ENCODE measurements at regions not wholly inside any gene's neighbourhood (a gene's known extent, or its start where the extent isn't known, plus 50 kb on each side); places are given as distances from the start of the nearest gene placed in this dataset.

DNA sequence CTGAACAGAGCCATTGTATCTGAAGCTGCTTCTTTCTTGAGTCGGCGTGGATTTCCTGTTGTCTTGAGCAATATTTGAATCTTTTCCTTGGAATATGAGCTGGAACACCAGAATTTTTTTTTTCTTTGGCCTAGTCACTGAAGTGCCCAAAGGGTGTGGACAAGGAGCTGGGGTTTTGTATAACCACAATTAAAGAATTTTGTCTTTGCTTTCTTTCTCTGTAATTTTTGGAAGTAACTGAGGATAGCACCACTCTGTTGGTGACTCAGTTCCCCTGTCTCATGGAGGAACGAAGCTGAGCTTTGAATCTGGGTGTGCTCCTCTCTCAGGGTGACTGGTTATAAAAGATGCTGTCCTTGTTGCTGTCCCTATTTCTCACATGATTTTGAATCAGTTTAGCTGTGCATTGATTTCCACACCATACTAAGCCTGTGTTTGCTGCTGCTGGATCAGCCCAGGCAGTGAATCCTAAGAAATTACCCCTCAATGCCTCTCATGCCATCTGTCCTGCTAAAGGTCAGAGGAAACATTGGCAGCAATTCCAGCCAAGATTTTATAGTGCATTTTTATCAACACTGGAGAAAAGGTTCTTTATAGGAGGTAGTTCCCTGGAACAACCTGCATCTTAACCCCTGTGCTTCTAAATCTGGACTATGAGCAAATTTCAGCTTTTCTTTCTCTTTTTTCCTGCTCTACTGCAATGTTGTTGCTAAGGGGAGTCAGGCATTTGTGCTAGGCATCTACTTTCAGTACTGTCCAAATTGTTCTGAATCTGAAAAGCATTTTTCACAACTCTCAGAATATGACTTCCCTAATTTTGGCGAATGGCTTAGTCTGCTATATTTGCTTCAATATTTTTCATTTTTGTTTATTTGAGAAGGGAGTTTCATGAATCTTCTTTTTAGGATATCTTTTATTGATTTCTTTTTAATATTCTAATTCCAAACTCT lies 540.8 kb downstream of the SOX6 start:
- DNase-seq (ENCODE audit: low spot score), result no peak

GRCh38 chr11:15816260-15816871 lies 540.0 kb downstream of the SOX6 start:
- DNase-seq (ENCODE audit: low spot score), result no peak

- no peak for DNase-seq (ENCODE audit: low spot score)
Observed at GRCh38 chr11:15817001-15817400, 539.3 kb downstream of the SOX6 start.

DNA sequence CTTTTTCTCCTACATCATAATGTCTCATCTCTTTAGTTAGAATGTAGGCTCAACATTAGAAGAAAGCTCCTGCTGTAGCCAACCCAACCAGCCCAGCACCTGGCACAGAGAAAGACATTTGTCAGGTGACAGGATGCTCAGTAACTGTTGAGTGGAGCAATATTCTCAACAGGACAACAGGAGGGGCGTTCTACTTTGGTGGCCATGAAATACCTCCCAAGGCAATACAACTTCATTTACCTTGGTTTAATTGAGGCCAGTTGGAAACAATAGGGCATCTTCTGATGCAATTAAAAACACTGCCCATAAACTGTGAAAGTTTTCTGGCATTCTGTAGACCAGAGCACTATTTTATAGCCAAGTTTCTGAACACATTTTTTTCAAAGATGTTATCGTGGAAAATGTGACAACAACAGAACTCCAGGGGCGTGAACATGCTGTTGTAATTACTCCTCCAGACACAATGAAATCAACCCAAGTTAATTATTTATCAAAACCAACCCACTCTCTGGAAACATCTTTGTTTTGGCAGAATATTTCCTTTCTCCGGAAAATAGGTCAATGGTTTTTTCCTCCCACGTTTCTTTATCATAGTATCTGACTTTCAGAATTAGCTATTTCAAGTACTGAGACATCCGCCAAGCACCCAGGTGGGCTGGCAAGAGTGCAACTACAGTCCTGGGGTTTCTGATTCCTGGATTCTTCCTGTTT lies 538.1 kb downstream of the SOX6 start:
- no peak for DNase-seq (ENCODE audit: low spot score)

DNA sequence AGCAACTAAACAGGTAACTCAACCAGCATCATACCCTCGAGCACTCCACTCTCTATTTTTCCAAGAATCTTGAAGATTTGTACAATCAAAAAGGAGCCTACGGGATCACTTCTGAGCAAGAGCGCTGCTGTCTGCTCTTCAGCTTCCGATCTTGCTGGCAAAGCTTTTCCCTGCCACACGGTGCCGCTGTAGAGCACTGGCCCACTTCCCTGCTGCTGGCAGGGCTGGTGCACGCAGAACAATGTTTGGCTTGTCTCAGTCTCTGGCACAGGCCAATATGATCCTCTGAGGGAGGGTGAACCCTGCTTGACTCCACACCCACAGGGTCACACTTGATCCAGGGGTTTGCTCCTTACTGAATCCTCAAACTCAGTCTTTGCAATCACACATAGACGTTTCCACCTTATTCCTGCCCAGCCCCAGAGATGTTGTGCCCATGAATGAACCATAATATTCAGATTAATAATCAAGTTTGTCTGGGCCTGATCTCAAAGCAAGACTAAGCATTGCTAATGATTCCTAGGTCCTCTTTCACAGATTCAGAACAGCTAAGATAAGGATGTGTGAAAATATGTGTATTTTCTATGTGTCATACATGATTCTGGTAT lies 536.6 kb downstream of the SOX6 start:
- DNase-seq (ENCODE audit: low spot score), result peak; percentile 2

DNA sequence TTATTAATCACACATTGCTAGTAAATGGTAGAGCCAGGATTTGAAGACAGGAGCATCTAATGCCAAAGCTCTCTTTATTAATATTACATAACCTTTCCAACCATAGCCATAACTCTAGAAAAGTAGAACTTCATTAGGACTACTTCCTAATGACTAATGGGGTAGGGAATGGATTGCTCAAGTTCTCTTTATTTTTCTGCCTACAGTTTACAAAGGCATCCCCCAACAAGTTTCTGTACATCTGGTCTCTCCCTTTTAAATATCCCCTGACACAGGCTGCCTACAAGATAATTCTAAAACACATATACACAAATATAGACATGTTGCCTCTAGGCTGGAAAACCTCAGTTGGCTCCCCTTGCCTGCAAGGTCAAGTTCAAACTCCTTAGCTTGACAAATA lies 534.9 kb downstream of the SOX6 start:
- no peak for DNase-seq (ENCODE audit: low spot score)

DNA sequence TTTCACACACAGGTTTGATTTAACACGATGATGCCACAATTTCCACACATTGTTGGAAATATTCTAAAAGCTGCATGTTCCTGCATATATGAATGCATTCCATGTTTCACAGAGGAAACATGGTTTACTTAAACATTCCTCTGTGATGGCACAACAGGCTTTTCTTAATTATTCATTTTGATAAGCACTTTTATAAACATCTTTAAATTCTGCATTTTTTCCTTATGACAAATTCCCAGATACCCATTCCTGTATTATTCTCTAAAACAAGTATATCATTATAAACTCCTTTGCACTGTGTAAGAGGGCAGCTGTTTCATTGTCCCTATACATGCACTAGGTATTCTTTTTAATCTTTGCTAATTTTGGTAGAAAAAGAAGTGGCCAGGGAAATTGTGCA lies 532.3 kb downstream of the SOX6 start:
- no peak for DNase-seq (ENCODE audit: low spot score)

DNA sequence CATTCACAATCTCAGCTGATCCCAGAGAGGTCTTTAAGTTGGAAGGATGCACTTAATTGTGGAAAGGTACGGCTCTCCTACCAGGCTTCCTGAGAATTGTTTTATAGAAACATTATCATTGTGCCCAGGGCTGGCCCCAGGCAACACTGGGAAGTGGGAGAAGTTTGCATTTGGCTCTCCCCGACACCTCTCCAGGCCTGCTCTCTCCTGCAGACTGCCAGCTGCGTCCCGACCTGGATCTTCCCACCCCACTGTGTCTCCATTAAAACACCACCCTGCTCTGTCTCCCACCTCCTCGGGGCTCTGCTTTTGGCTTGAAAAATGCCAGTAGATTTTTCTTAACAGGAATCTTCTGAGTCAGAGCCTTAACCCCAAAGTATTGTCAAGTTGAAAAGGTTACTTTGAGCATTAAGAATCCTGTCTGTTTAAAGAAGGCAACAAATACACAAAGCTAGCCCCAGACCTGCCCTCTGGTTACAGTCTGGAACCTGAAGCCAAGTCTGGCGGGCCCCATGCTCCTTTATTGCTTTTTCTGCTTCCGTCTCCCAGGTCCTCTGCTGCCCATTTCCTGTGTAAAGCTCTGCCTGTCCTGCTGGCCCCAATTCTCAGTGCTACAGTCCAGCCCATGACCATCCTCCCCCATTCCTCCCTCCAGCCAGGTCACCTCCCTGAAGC lies 530.2 kb downstream of the SOX6 start:
- no peak for DNase-seq (ENCODE audit: low spot score)

- DNase-seq (ENCODE audit: low spot score), result no peak
Observed at GRCh38 chr11:15826826-15827225, 529.5 kb downstream of the SOX6 start.

GRCh38 chr11:15828215-15828853 lies 528.0 kb downstream of the SOX6 start:
- no peak for DNase-seq (ENCODE audit: low spot score)

GRCh38 chr11:15829312-15829711 lies 527.0 kb downstream of the SOX6 start:
- DNase-seq (ENCODE audit: low spot score), result no peak

GRCh38 chr11:15830741-15831428 lies 525.5 kb downstream of the SOX6 start:
- DNase-seq (ENCODE audit: low spot score), result no peak

GRCh38 chr11:15835788-15836411 lies 520.4 kb downstream of the SOX6 start:
- no peak for DNase-seq (ENCODE audit: low spot score)

DNA sequence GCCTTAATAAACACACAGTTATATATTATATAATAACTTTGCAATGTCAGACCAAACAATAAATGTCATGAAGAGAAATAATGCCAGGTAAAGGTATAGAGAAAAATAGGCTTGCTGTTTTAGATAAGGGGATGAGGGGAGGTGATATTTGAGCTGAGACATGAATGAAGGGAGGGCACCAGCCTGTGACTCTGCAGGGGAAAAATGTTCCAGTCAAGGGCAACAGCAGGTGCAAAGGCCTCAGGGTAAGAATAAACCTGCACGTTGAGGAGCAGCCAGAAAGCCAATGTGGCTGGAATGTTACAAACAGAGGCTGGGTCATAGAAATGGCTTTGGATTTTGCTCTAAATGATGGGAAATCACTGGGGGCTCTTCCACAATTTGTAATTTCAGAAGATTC lies 519.6 kb downstream of the SOX6 start:
- no peak for DNase-seq (ENCODE audit: low spot score)

DNA sequence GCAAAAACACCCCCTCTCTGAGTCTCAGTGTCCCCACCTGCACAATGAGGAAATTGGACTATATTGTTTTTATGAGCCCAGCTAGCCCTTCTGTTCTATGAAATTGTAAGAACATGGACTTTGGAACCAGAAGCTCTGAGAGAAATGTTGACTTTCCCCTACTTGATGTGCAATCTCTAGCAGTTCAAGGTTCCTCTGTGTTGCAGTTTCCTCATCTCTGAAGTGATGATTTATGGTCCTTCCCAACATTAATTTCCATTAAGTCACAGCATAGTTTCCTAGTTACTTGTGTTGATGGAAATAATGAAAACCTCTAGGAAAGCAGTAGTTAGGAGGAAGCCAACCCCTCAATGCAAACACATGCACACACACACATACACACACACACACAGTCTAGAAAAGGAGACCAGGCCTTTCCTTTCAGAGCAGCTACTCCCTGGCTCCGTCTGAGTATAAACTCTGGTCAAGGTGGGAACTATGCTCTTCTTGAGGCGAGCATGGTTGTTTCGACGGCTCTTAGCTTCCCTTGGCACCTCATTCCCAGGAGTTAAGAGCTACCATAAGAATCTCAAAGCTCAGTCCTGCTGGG lies 518.4 kb downstream of the SOX6 start:
- DNase-seq (ENCODE audit: low spot score), result no peak

- DNase-seq (ENCODE audit: low spot score), result no peak
Observed at GRCh38 chr11:15839061-15839460, 517.3 kb downstream of the SOX6 start.

GRCh38 chr11:15840966-15841365 lies 515.4 kb downstream of the SOX6 start:
- no peak for DNase-seq (ENCODE audit: low spot score)

GRCh38 chr11:15841931-15842740 lies 514.2 kb downstream of the SOX6 start:
- DNase-seq (ENCODE audit: low spot score), result no peak

GRCh38 chr11:15843309-15843872 lies 513.0 kb downstream of the SOX6 start:
- DNase-seq (ENCODE audit: low spot score), result no peak
